ENCODE measurements at regions not wholly inside any gene's neighbourhood (a gene's known extent, or its start where the extent isn't known, plus 50 kb on each side); places are given as distances from the start of the nearest gene placed in this dataset.

DNA sequence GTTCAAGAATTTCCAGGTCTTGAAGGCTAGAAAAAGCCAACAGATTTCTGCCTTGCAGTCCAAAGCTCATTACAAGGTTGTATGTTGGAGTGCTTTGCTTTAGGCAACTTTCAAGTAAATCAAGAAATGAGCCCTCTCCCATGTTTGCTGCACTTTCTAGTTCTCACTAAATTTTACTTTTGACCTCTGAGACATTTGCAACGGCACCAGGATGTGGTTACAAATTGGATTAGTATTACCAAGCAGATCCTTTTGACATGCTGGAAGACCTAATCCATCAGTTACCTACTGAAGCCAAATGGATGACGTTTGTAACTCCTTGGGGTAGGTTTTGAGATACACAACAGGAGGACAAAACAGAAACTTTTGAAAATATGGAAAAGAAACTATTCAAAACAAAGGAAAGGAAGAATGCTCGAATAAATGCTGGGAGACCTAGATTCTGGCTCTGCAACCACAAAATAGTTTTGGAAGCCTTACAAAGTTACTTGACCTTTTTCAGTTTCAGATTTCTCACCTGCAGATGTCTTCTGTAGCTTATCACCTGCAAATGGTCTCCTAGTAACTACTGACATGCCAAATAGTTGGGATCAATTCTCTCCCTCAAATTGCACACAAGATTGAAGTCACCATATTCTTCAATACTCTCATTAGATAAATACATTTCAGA lies 251.7 kb upstream of the ADGRL2 start:
- TF ChIP-seq CTCF (IDR thresholded peaks at IDR 0.05; ENCODE audit: insufficient read depth, low read length): no peak
- TF ChIP-seq POLR2AphosphoS5 (IDR thresholded peaks at IDR 0.05; ENCODE audit: low read depth): no peak
- TF ChIP-seq REST (IDR thresholded peaks at IDR 0.05; ENCODE audit: insufficient replicate concordance, low read depth): no peak
- TF ChIP-seq GABPA (IDR thresholded peaks at IDR 0.05; ENCODE audit: low read depth): no peak
